ENCODE measurements at regions not wholly inside any gene's neighbourhood (a gene's known extent, or its start where the extent isn't known, plus 50 kb on each side); places are given as distances from the start of the nearest gene placed in this dataset.
A peak's percentile ranks its signal among the peaks of the same experiment; 100 is the strongest.
"Not testable (repeated sequence)": the region's sequence is repeated elsewhere in the genome, so short reads cannot be mapped to it uniquely, and the experiment has no call there.

DNA sequence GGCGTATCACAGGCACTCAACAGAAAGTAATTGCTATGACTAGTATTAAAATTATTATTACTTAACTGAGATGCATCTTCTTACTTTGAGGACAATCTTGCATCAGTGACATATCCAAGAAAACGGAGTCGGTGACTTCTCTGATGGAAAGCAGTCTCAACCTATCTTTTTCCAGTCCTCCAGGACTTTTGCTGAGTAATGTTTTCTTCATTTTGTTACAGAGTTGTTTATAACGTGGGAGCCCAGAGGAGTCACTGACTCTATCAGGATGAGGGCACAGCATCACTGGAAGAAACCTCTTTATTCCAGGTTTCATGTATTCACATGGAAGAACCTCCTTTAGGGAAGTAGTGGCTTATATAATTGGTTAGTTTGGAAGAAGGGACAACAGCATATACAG lies 51.5 kb upstream of the MELK start:
- FAIRE-seq (no peak), DNase-seq (ENCODE audit: insufficient read length, low spot score) (no peak)

DNA sequence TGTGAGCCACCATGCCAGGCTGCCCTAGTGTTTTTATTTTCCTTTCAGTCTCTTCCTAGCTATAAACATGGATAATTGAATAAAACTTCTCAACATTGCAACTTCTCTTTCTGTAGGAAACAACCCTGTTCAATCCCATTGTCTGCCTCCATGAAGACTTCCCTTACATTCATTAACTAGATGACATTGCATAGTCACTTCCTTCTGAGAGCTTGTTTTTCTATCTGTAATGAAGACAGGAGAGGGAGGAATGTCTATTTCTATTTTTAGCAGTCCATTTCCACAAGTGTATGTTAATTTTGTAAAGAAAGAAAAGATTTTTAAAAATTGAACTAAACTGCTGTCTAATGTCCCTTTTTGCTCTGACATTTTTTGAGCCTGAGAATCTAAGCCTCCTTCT lies 55.6 kb upstream of the MELK start:
- FAIRE-seq = no peak

DNA sequence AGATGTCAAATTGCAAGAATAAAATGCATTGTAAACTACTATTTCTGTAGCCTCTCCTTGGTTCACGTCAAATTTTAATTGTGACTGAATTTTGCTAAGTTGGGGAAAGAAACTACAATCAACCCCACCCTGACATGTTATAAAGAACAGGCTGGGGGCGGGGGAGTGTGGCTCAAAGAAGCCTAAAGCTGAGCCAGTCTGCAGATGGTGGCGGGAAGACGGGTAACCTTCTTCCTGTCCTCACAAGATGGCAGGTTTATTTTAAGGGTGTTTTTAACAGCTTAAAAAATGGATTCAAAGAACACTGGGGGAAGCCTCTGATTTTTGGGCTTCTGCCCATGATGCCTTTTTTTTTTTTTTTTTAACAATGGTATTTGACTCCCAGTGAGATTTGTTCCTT lies 68.5 kb upstream of the MELK start:
- no peak for DNase-seq (ENCODE audit: insufficient read length, low spot score)
- no peak for FAIRE-seq

More for the DNA sequence above, 55.6 kb upstream of the MELK start:
- no peak for DNase-seq (ENCODE audit: insufficient read length, low spot score)

DNA sequence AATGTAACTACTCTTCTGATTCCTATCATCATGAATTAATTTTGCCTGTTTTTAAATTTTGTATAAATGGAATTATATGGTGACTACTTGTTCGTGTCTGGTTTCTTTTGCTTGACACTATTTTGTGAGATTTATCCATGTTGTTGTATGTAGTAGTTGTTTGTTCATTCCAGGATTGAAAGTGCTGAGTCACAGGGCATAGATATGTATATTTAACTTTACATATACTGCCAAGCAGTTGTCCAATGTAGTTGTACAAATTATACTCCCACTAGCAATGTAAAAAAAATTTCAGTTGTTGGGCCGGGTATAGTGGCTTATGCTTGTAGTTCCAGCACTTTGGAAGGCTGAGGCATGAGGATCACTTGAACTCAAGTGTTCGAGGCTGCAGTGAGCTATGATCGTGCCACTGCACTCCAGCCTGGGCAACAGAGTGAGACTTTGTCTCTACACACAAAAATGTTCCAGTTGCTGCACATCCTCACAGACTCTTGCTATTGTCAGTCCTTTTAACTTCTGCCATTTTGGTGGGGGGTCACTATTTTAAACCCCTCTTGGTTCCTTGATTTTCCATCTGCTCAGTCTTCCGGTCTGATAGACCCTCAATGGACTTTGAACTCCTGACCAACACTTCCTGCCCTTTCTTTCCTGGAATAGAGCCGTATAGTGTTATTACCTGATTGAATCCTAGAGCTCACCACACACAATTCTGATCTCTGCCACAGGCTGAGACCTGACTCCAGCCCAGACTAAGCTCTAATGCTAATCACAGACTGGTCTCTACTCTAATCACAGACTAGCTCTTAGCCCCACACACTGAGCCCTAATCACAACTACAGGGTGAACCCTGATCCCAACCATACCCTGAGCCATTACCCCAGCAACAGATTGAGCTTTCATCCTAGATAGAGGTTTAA lies 69.3 kb upstream of the MELK start:
- FAIRE-seq = no peak
- DNase-seq (ENCODE audit: insufficient read length, low spot score) = no peak

DNA sequence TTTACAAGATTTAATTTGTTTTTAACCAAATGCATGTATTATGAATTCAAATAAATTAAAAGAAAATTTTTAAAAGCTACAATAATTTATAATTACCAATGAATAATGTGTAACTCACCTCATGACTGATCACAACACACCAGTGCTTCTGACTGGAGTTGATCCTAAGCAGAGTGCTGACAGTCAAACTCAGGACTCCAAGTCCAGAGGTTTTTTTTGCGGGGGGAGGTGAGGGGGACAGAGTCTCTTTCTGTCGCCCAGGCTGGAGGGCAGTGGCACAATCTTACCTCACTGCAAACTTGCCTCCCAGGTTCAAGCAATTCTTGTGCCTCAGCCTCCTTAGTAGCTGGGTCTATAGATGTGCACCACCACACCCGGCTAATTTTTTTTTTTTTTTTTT lies 71.0 kb upstream of the MELK start:
- DNase-seq (ENCODE audit: insufficient read length, low spot score) = no peak
- no peak for FAIRE-seq

DNA sequence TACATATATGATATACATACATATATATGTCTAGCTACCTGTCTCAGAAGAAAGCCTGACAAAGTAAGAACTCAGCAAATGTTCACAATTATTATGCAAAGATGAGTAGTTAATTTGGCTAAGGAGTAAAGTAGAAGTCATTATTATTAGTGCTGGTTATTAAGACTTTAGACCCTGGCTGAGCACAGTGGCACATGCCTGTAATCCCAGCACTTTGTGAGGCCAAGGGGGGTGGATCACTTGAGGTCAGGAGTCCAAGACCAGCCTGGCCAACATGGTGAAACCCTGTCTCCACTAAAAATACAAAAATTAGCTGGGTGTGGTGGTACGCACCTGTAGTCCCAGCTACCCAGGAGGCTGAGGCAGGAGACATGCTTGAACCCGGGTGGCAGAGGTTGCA lies 71.8 kb upstream of the MELK start:
- FAIRE-seq; DNase-seq (ENCODE audit: insufficient read length, low spot score): not testable (repeated sequence)

DNA sequence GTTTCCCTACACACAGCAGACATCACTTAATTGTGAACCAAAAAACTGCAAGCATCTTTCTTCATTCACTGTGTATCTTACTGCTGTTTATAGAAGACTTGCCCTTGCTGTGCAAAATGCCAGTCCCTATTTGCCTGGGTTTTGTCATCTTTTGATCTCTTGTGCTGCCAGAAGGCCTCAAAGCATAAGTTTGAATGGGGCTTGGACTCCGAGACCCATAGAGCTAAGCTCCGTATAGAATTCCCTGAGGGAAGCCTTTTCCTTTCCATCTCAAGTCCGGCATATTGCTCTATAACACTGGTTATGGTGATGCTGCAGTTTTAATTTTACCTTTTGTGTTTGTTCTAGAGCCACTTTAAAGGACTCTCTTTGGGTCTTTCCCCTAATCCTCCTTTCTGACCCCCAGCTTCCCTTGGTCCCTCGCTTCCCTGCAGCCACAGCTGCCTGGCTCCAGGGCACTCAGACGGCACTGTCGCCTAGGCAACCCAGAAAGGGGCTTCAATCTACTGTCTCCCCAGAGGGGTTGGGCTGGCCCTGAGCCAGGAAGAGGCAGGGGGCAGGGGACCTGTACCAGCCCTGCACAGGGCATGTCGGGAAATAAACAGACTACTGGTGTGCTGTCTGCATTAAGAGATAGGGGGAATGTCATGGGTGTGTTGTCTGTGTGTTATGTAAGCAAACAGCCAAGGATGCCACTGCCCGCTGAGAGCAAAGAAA lies 73.4 kb upstream of the MELK start:
- FAIRE-seq = no peak
- DNase-seq (ENCODE audit: insufficient read length, low spot score) = no peak

DNA sequence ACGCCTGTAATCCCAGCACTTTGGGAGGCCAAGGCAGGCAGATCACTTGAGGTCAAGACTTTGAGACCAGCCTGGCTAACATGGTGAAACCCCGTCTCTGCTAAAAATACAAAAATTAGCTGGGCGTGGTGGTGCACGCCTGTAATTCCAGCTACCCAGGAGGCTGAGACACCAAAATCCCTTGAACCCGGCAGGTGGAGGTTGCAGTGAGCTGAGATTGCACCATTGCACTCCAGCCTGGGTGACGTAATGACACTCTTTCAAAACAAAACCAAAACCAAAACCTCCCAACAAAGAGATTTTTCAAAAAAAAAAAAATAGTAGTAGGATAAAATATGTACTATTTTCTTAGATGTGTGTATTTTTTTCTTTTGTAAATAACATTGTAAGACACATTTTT lies 79.1 kb upstream of the MELK start:
- not testable (repeated sequence) for FAIRE-seq; DNase-seq (ENCODE audit: insufficient read length, low spot score)

DNA sequence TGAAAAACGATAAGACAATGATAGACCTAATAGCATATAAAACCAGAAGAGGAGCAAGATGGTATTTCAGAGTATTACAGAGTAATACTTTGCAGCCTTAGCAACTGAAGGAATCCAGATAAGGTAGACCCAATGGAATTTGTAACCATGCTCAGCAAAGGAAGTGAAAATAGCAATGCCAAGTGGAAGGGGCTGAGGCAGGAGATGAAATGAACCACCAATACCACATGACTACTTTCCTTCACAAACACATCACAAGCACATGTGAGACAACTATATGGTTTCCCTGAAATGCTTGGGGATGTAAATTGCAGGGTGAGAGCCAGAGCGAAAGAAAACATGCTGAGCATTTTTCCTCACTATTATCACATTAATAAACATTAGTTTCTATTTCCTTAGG lies 79.8 kb upstream of the MELK start:
- no peak for DNase-seq (ENCODE audit: insufficient read length, low spot score)
- FAIRE-seq = no peak

DNA sequence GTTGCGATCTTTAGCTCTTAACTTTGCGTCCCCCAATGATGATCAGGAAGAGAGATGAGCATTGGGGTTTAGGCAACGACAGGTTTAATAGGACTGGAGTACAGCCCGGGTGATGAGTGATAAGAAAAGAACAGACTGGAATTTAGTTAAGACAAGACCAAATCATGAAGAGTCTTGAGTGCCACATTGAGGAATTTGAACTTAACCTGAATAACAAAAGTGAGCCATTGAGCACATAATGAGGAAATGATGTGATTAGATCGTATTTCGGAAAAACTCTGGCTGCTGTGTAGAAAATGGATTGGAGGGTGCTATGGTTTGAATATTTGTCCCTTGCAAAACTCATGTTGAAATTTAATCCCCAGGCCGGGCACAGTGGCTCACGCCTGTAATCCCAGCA lies 83.2 kb upstream of the MELK start:
- DNase-seq (ENCODE audit: insufficient read length, low spot score) (no peak), FAIRE-seq (no peak)

DNA sequence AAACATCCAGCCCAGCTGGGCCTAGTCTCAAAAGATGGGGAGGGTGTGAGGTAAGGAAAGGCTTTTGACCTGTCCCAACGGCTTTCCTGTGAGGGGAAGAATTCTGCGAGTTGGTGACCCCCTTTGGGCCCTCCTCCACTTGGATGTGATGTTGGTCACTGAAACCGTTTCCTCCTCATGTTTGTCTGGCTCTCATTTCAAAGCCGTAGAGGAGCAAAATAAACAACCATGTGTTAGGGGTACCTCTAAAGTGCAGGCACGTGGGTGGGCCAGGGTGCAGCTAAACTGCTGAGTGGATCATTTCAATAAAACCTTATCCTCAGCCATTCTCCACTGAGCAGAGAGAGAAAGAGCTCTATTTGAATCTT lies 84.3 kb upstream of the MELK start:
- DNase-seq (ENCODE audit: insufficient read length, low spot score) (no peak), FAIRE-seq (no peak)

DNA sequence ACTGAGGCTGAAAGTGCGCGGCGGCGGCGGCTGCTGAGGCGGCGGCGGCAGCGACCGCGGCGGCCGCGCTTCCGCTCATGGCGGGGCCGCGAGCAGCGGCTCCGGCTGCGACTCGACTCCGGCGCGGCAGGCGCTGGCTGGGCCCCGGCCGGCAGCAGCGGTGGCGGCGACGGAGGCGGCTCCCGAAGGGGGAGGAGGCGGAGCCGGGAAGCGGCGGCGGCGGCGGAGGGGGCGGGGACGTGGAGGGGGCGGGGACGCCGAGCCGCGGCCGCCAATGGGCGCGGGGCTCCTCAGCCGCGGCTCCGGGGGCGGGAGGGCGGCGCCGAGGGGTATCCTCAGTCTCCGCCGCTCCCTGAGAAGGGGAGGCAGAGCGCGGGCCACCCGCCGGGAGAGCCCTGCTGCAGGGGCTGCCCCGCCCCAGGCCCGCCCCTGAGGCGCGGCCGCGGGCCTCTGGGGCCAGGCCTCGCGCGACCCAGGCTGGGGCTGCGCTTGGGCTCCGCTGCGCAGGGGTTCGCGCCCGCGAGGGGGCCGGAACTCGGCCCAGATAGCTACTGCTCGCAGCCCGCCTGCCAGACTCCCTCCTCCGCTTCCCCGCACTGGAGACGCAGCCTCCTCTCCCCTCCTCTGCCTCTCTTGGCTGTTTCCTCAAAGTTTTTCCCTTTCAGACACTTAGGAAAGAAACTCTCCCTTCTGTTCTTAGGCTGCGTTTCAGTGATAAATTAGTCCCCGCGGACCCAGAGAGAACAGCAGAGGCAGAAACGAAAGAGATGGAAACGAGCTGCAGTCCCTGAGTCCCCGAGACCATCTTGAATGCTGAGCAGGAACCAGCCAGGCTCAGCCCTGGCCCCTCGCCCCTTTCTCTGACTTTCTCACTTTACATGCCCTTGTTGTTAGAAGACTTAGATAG lies 85.0 kb upstream of the MELK start:
- DNase-seq (ENCODE audit: insufficient read length, low spot score) (peak; percentile 88), FAIRE-seq (peak; percentile 89)

DNA sequence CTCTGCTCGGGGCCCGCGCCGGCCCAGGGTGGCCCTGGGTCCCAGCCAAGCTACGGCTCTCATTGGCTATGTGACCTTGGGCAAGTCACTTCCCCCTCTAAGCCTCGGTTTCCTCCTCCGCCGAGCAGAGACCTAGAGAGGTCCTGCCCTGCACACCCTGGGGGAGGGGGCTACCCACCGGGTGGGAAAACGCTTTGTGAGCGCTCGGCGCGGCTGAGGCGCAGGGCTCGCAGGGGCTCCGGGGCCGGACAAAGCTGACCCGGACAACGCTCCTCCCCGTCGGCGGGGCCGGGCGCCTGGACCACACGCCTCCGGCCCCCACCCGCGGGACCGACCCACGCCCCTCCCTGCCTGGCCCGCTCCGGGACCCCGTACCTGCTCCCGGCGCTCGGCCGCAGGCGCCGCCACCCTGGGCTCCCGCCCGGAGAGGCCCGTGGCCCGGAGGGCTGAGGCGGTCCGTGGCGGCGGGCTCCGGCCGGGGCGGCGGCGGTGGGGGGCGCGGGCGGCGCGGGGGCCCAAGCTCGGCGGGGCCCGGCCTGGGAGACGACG lies 85.7 kb upstream of the MELK start:
- peak; percentile 40 for DNase-seq (ENCODE audit: insufficient read length, low spot score)
- FAIRE-seq = peak; percentile 82

DNA sequence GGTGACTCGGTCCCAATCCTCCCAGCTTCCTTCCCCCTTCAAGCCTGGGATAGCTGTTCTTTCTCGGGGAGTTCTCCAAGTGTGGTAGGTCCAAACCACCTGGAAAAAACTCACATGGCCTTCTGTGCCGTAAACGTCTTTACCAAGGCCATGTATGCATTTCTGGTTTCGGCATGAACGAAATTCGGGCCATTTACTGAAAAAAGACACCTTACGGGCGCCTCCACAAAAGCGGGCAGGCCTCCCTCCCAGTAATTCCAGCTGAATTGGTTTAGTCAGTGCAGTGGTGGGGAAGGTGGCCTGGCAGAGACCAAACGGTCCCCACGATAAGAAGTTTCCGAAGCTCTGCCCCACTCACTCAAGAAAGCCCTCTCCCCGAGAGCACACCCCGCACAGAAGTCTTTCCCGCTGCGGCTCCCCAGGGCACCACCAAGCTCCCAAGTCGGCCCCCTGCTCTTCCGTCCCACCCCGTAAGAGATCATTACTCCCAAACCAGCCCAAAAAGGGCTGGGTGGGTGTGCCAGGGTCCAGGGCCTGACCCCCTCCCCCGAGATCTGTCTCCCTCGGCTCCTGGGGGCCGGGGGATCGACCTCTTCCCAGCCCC lies 86.3 kb upstream of the MELK start:
- no peak for DNase-seq (ENCODE audit: insufficient read length, low spot score)
- FAIRE-seq = no peak

DNA sequence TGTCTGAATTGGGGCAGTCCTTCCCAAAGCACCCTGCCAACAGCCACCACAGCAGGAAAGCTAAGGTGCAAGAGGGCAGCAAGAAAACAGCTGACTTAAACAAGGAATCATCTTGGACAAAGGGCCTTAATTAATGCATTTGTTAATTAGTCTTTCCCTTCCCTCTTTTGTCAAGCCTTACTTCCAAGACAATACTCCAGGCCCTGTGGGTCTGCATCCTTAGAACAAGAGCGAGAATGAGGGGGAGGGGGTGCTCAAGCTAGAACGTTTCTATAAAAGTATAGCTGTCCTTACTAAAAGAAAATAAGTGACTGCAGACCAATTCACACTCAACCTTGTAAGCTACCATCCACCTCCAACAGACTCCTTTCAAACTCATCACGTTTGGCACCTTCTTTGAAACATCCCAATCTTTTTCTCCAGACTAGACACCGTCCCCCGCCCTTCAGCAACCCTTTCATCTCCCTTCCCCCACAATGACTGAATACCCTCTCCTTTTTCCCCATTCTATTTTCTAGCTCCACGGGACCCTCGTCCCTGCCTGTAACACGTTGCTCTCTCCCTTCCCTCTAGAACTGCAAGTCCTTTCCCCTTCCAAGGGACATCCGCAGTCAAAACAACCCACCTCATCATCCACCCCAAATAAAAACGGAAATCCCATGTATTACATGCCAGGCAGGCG lies 85.7 kb upstream of the RNF38 start:
- FAIRE-seq = peak; percentile 42

DNA sequence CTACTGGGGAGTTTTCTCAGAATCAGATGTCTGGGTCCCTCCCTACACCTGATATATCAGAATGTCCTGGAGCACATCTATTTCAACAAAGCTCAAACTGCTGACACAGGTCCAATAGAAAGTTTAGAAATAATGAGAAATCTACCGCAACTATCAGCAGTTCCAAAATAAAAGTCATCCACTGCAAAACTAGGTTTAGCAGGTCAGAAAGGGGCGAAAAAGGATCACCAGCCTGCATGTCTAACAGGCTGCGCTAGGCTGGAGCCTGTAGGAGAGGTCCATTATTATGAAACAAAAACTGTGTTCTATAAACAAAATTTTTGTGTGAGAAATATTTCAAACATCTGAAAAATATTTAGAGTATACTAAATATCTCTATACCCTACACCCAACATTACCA lies 84.1 kb upstream of the RNF38 start:
- no peak for FAIRE-seq
- DNase-seq (ENCODE audit: insufficient read length, low spot score) = no peak

More for the DNA sequence above, 85.7 kb upstream of the RNF38 start:
- DNase-seq (ENCODE audit: insufficient read length, low spot score) = no peak

DNA sequence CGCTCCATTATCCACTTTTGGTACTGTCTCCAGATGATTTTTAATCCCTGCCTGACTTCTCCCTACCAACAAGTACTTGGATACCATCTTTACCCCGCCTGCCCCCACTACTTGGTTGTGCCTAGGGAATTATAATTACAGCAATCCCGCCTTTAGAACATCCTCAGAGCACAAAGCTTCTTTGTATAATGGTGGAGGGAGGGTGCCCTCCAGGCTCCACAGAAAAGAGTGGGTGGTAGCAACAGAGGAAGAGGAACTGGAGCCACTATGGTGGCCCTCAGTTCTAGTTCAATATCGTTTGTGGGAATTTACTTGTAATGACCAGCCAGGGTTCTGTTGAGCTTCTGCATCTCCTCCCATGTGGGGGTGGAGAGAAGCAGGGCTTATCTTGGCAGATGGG lies 79.0 kb upstream of the RNF38 start:
- FAIRE-seq (no peak), DNase-seq (ENCODE audit: insufficient read length, low spot score) (no peak)

DNA sequence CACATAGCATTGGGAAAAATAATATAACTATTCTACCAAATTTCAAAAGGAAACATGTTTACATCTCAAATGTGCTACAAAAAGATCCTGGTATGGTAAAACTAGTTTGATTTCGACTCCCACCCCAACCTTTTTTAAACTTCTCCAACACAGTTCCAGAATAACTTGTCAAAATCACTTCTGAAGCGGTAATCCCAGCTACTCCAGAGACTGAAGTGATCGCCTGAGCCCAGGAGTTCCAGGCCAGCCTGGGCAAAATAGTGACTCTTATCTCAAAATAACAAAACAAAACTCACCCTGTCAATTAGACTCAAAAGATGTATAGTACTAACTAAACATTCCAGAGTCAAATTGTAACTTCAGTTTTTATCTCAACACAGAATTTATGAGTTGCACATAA lies 71.3 kb upstream of the RNF38 start:
- FAIRE-seq = no peak
- DNase-seq (ENCODE audit: insufficient read length, low spot score) = no peak

DNA sequence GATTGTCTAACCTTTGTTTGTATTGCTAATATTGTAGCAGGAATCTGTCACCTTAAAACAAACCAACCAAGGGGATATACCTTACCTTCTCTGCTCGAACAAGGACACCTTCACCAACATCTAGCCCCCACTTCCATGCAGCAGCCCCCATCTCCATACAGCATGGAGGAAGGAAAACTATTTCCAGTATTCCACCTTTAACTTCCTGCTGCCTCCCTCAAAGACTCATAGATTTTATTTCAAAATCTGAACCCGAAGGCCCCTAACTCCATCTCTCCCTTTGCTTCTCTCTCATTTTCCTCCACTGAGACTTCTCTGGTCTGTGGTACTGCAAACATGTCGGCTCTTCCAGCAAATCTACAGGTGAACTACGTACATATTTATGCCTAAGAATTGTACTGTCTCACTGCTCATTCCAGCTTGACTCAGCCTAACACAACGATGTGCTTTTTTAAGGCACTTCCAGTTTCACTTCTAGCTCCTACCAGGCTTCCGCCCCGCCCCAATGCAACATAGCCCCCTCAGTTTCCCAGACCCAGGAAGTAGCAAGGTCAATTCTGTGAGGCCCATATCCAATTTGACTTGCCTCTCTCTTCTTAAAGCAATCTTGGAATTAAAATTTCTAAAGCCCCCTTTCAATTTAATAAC lies 70.7 kb upstream of the RNF38 start:
- FAIRE-seq = peak; percentile 98
- peak; percentile 86 for DNase-seq (ENCODE audit: insufficient read length, low spot score)
